HuH-7.5 (cell line): ENCODE measurements at regions not wholly inside any gene's neighbourhood (a gene's known extent, or its start where the extent isn't known, plus 50 kb on each side); places are given as distances from the start of the nearest gene placed in this dataset.
A peak's percentile ranks its signal among the peaks of the same experiment; 100 is the strongest.
"Not testable (repeated sequence)": the region's sequence is repeated elsewhere in the genome, so short reads cannot be mapped to it uniquely, and the experiment has no call there.

Experiments
- DNase-seq: peaks from one replicate; pipeline ENCODE4 v3.0.0; 2011; ENCODE audit warnings: low spot score

DNA sequence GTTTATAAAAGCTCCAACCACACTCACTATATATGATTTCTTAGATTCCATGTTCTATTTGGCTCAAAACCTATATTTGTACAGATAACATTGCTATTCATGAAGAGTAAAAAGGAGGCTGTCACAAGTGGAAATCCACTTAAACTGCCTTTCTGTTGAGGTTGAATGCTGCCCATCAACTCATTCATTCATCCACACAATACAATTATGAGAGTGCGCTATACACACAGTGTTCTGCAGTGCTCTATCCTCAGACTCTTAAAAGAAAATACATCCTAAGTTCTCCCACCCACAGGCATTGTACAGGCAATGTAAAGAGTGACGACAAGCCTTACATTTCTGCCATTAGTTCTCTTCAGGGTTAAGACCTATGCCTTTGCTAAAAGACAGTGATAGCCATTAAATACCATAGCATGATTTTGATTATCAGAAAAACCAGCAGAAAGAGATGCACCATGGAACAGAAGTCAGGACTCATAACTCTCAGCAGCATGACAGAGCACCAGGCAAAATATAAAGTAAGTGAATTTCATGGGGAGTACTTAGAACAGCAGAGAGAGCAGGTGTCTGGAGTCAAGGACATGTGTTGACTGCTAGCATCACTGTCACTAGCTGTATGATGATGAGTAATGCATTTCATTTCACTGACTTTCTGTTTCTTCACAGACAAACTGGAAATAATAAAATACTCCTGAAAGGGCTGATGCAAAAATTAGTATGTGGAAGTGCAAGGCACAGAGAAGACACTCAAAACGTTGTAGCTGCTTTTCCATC is 218.0 kb downstream of the RBM26 start:
- no peak for DNase-seq

DNA sequence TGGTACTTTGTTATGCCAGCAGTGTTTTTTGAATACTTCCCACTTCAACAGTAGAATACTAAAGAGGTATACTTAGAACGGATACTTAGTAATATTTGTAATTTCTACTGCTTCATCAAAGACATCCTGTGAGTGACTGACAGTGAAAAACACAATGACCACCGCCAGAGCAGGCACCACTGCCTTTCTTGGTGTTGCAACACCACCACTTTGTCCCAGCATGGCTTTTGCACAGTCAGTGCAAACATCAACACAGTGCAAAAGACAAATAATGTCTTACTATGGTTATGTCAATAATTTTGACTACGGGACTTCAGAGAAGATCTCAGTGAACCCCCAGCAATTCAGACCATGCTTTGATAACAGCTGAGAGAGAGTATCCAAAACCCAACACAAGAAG is 220.5 kb downstream of the RBM26 start:
- DNase-seq, result peak; percentile 33

DNA sequence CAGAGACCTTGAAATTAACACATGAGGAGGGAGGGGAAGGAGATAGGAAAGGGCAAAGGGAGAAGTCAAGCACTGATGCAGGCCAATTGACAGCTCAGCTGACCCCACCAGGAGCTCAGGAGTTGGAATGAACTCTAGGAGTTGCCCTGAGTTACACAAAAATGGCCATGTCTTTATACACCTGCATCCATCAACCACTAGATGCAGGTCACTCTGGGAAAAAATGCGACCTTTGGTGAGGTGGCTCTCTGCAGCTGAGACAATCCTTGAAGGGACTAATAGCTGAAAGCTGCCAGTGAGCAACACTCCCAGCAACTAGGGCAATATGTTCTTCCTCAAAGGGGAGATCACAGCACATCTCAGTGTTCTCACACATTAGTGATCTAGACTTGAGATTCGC is 222.8 kb downstream of the RBM26 start:
- no peak for DNase-seq

DNA sequence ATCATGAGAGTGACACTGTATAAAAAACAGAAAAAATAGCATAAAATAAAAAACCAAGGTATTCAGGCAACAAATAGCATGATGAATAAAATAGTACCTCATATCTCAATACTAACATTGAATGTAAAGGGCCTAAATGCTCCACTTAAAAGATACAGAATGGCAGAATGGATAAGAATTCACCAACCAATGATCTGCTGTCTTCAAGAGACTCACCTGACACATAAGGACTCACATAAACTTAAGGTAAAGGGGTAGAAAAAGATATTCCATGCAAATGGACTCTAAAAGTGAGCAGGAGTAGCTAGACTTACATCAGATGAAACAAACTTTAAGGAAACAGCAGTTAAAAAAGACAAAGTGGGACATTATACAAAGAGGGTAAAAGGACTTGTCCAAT is 232.4 kb downstream of the RBM26 start:
- DNase-seq, result not testable (repeated sequence)

DNA sequence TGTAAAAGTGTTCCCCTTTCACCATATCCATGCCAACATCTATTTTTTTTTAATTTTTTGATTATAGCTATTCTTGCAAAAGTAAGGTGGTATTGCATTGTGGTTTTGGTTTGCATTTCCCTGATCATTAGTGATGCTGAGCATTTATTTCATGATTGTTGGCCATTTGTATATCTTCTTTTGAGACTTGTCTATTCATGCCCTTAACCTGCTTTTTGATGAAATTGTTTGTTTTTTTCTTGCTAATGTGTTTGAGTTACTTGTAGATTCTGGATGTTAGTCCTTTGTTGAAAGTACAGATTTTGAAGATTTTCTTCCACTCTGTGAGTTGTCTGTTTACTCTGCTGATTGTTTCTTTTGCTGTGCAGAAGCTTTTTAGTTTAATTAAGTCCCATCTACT is 233.1 kb downstream of the RBM26 start:
- not testable (repeated sequence) for DNase-seq

DNA sequence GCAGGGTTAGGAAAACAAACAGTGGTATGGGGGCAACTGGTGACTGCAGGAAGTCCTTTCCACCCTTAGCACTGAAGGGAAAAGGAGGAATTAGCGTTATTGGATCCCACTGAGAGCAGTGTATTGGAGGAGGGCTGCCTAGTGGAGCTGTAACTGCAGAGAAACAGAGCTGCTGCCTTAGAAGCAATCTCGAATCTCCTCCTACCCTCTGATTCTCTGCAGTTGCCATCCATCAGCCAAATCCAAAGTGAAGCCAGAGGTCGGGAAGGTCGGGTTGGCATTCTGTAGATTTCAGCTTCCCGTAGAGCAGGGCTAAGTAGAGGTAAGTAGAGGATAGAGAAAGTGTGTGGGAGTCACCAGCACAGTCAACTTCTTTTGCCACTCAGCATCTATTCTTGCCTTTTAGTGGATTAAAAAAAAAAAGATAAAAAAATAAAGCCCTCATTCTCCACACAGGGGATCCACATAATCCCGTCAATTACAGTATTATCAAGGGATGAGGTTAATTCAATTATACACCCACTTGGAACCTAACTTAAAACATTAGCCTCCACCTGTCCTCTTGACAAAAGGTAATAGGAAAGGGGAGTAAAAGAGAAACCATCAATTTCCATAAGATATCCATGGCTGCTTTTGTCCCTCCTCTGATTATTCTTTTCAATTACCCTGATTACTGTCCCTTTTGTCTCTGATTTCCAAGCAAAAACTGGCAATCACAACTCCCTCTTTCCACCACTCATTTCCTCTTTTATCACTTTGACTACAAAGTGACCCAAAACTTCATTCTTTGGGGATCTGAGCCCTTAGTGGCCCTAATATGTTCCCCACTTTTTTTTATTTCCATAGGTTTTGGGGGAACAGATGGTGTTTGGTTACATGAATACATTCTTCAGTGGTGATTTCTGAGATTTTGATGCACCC is 234.7 kb downstream of the RBM26 start:
- no peak for DNase-seq

DNA sequence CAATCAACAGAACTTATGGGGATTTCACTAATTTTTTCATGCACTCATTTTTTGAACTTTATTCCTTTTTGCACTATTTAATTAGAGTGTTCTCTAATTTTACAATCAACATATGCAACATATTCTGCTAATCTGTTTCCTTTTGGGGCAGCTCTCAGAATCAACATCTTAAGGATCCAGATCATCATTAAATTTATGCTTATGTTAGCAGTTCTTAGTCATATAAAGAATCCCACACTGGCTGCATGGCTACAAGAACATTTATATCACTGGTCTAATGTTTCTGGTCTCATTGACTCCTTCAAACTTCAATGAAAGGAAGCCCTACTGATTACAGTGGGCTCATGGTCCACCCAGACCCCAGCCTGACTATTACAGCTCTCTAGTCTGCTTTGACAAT is 245.2 kb downstream of the RBM26 start:
- DNase-seq, result no peak

DNA sequence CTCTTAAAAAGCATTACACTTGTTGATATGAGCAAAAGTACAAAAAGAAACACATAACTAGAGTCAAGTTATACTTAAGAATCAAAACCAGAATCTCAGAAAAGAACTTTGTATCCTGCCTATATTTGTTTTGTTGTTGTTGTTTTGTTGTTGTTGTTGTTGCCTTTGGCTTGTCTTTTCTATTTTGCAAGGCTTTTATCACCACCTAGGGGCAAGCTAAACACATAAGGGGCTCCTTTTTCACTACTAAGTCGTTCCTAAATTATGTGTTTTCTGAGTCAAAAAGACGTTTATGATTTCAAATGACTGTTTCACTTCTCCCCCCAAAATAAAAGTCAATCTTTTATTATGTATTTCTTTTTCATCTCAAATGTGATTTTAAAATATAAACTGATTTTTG is 250.2 kb downstream of the RBM26 start:
- no peak for DNase-seq

DNA sequence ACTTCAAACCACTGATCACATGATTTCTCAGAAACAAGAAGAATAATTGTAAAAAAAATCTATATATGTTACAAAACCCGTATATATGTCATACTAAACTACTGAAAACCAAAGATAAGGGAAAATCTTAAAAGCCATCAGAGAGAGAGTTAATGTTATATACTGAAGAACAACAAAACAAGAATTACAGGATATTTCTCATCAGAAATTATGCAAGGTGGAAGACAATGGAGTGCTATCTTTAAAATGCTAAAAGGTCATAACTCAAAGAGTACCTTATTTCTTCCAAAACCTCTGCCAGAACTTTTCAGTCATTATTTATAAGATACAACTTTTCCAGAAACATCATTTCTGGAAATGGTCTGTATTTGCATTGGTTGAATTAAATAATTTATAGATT is 256.8 kb downstream of the RBM26 start:
- DNase-seq, result no peak

DNA sequence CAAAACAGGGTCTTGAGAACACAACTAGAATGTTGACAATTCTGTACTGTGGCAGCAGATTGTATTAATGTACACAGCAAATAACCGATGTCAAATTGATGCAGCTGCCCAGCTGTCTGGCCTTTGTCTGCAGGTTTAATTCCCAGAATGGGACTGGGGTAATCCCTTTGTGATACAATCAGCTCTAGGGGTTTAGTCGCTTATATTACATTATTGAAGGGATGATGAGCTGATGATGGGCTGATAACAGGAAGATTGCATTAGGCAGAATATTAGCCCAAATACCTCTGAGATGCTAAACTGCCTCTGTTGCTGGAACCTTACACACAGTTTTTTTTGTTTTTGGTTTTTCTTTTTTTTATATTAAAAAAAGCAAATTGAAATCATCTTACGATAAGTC is 265.0 kb downstream of the RBM26 start:
- DNase-seq, result no peak

DNA sequence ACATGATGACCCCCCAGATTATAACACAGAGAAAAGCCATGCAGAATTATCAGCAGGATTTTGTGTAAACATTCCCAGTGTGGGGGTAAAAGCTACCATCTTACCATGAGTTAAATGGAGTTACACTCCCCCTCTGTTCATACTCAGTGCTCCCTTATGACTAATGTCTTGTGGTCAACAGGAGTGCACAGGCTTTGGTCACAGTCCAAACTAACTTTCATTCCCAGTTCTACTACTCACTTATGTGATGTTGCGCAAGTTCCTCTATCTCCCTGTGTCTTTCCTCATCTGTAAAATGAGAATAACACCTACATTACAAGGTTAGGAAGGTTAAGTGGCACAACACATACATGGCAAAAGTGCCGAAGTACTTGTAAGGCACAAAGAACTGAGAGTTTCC is 277.9 kb downstream of the RBM26 start:
- no peak for DNase-seq

DNA sequence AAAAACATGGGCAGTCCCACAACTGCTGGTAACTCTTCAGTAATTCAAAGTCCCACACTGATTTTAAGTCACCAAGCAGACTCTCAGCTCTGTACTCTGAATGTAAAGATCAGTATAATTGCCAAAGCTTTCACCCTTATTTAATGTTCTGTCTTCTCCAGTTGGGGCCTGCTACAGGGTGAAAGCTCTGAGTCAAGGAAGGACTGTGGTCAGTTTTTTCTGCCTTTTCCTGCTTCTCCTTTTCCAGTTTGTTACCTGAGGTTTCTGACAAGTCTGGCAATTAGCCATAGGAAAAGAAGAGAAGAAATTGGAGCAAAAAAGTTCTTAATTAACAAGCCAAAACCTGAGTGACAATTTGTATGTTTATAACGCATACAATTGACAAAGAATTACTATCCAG is 279.3 kb downstream of the RBM26 start:
- DNase-seq, result no peak

DNA sequence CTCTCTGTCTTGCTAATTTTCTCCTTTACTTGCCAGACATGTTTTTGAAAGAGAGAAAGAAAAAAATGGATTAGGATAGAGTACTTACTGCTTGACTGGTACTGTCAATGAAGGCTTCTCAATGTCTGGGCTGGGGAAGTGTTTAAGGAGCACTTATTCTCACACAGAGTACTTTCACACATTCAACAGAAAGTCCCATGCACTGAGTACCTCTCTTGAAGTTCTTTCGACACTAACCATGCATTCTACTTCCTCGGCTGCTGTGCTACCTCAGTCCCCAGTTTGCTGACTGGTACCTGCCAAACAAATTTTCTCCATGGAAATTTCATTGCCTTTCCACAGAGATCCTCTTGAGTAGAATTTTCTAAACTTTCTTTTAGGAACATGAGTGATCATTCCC is 281.9 kb downstream of the RBM26 start:
- no peak for DNase-seq

DNA sequence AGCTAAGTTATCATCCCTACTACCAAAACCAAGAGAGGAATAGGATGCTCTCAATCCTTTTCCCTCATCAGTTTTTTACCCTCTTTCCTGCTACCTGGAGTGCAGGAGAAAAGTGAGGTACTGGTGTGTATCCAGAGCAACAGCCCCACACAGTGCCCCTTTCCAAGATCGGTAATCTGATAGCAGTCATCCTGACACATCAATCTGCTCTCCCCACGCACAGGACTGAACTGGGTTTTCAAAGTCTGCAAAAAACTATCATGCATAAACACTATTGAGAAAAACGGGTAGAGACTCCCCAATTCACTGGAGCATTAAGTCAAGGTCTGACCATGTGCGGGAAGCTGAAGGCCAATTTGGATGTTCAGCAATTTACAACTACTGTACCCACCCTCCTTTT is 284.8 kb downstream of the RBM26 start:
- no peak for DNase-seq

DNA sequence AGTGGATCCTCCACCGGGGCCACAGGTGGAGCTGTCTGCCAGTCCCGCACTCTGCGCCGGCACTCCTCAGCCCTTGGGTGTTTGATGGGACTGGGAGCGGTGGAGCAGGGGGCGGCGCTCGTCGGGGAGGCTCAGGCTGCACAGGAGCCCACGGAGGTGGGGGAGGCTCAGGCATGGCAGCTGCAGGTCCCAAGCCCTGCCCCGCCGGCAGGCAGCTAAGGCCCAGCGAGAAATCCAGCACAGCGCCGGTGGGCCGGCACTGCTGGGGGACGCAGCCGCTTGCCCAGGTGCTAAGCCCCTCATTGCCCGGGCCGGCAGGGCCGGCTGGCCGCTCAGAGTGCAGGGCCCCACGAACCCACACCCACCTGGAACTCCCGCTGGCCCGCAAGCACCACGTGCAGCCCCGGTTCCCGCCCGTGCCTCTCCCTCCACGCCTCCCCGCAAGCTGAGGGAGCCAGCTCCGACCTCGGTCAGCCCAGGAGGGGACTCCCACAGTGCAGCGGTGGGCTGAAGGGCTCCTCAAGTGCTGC is 286.4 kb downstream of the RBM26 start:
- no peak for DNase-seq

DNA sequence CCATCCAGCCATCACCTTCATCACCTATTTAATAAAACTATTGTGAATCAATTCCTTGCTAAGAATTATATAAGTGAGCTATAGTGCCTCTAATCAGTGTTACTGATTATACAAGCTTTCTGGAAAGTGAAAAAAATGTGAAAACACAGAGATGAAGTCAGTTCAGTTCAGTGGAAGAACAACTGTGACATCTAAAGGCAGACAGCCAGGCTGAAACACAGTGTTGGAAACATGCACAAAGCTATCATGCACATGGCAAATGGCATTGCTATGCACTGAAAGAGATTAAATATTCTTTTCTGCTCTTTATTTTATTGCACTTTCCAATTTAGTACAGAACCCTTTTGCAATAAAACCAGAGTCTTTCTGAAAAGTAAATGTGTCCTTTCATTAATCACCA is 294.0 kb downstream of the RBM26 start:
- no peak for DNase-seq

DNA sequence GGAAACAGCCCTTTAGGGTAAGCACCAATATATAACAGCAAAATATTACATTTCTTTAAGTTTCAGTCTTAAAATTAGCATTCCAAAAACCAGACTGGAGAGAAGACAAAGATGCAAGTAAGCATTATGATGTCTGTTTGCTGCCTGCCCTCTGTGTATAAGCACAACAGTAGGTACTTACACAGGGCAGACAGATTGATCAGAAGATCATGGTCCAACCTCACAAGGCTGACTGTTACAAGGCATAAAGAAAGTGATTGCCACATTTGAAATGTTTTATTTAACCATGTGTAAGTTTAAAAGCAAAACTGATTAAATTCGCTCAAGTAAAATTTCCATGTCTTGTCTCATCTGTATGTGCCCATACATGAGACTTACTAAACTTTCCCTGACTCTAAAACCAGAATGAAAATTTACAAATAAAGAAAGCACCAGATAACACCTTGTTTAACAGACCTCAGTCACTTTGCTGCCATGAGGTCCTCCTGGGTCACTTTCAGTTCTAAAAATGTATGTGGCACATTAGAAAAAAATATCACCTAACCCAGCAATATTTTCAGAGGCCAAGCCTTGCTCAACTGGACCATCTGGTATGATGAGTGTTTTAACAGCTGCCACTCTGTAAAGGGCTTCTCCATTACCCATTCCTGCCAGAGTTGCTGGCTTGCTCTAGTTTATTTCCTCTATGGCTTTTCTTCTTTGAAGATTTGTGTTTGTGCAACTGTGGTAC is 297.0 kb downstream of the RBM26 start:
- no peak for DNase-seq

DNA sequence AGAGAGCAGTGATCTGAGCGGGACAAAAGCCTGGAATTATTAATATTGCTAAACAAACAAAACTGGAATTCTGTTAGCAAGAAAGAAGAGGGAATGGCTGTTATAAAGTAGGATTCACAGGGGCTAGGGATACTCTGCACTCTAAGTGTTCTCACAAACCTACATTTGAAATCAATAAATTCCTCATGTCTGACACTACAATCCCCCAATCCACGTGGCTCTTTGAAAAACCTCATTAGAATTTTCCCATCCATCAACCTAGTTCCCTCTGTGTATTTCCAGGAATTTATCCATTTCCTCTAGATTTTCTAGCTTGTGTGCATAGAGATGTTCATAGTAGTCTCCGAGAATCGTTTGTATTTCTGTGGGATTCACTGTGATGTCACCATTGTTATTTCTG is 307.5 kb downstream of the RBM26 start:
- no peak for DNase-seq

DNA sequence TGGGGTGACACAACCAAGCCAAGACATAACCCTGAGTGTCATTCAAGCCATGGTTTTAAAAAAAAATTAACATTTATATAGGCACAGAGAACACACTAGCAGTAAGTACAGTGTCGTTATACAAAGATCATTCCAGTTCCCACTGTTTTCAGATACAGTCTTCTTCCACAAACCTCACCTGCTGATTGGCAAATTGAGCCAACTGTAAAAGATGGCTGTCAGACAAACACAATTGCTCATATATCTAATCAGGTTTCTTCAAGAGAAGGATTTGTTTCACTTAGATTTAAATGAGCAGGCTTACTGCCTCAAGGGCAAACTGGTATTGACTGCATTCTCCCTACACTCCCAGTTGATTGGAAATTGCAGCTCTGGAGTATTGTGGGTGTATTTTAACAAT is 308.9 kb downstream of the RBM26 start:
- no peak for DNase-seq

DNA sequence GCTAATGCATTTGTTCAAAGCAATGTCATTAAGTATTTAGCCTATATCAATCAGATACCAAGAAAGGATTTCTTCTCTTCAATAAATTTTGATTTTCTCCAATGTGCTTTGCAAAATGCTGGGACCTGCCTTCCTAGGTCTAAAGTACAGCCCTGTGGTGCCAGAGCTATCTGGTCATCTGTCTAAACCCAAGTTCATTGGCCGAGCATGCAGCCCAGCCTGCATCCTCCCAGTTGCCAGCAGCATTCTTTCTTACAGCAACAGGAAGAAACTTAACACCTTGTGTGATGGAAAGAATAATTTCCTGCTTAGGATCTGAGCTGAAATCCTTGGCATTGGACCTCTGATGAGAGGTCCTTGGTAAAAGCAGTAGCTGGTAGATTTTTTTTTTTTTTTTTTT is 310.0 kb downstream of the RBM26 start:
- no peak for DNase-seq

DNA sequence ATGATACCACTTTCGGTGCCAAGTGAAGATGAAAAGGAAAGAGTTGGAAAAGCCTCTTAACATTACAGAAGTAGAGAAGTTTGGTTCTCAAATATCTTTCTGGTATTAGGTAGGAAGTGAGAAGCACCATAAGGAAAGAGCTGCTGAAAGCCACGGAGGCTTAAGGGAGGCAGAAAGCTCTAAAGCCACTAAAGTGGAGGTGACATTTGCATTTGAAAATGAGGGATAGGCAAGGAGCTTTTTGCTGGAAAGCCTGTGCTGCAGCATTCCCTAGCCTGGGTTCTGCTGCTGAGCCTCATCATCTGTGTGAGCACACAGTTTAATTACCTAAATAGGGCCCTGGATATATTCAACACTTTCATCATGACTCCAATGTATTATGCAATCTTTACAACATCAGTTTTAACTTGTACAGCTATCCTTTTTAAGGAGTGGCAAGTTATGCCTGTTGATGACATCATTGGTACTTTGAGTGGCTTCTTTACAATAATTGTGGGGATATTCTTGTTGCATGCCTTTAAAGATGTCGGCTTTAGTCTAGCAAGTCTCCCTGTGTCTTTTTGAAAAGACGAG is 315.4 kb downstream of the RBM26 start:
- DNase-seq, result no peak

DNA sequence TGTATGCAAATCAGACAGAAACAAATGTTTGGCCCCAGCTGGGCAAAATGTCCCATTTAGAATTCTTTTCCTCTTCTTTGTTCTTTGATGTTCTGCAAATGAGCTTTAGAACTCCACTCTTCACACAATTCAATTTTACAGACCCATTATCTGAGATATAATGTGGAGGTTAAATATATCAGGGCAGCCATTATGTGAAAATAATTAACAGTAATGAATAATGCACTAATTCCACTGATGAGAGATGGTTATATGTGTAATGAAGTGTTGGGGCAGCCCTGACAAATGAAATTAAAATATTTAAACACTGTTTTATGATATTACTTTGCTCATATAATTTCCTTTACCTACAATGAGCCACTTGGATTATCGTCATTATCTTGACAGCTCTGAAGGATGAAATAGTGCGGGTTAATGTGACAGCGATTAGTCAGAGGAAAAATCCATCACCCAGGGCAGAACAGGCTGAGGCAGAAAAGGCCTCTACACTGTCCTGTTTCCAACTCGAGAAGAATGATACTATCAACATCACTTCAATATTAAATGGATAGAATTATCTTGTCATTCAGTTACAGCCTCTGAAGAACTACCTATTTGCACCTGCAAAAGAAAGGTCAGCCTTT is 321.1 kb downstream of the RBM26 start:
- no peak for DNase-seq
